Calu3 (cell line): ENCODE measurements at regions not wholly inside any gene's neighbourhood (a gene's known extent, or its start where the extent isn't known, plus 50 kb on each side); places are given as distances from the start of the nearest gene placed in this dataset.

Experiments
- BruUV-seq: library from RNA; stranded (reverse); fragments of 400-500 nt; replicated peaks from 2 replicates; lab custom pipeline; 2021; lab: Mats Ljungman, UMichigan
- CTCF ChIA-PET: fragments of 300-600 bp; sonication (Branson Sonifier 250); formaldehyde crosslinking; loops from one replicate; lab custom pipeline; 2022; ENCODE audit warnings: antibody characterized with exemption; lab: Charles Lee
- DNase-seq: peaks from one replicate; pipeline ENCODE4 v3.0.0; 2022
- H3K27ac Mint-ChIP-seq: one replicate; pipeline ENCODE4 v1.8.0; 2022; ENCODE audit warnings: mixed read lengths; ENCODE audit not compliant: unreplicated experiment
- H3K27me3 Mint-ChIP-seq: one replicate; pipeline ENCODE4 v1.8.0; 2022; ENCODE audit warnings: mixed read lengths; ENCODE audit not compliant: unreplicated experiment
- H3K36me3 Mint-ChIP-seq: one replicate; pipeline ENCODE4 v1.8.0; 2022; ENCODE audit warnings: mild to moderate bottlenecking, moderate library complexity, mixed read lengths; ENCODE audit not compliant: insufficient read depth, unreplicated experiment
- H3K4me1 Mint-ChIP-seq: one replicate; pipeline ENCODE4 v1.8.0; 2022; ENCODE audit warnings: mild to moderate bottlenecking, low read depth, mixed read lengths; ENCODE audit not compliant: unreplicated experiment
- H3K4me3 Mint-ChIP-seq: one replicate; pipeline ENCODE4 v1.8.0; 2022; ENCODE audit warnings: mild to moderate bottlenecking, low read depth, moderate library complexity, mixed read lengths; ENCODE audit not compliant: unreplicated experiment
- H3K9me3 Mint-ChIP-seq: one replicate; pipeline ENCODE4 v1.8.0; 2022; ENCODE audit warnings: low read depth, mixed read lengths; ENCODE audit not compliant: unreplicated experiment
- CTCF ChIP-seq: fragments of 200-600 bp; IDR thresholded peaks from one replicate; pipeline ENCODE4 v1.8.0; 2022; ENCODE audit warnings: antibody characterized with exemption; ENCODE audit not compliant: unreplicated experiment
- intact Hi-C: fragments of 100-400 bp; cut with micrococcal nuclease; formaldehyde crosslinking; loops from one replicate; pipeline ENCODE4 v1.10.0; 2022; ENCODE audit not compliant: unreplicated experiment

DNA sequence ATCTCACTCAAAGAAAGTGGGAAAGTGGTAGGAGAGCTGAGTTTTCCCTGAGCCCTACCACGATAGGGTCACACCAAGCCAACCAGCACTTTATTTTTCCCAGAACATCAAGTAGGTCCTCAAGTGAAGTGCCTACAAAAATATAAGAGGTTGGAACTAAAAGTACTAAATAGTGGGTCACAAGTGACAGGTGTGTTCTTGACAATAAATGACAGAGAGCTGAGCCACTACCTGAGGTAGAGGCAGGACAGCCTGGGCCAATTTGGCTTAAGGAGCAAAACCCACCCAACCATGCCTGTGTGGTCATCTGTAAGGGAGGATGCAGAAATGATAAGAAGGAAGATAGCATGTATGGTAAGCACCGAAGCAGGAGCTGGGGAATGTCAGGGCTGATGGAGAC is 154.8 kb upstream of the SSTR4 start:
- no peaks in the 10 kb centered on the region for H3K9me3 Mint-ChIP-seq
- intact Hi-C loops: no loop called here

GRCh38 chr20:22887796-22888195 is 147.3 kb upstream of the SSTR4 start:
- no peak for TF ChIP-seq CTCF
- no TSS peak for BruUV-seq
- no peak overlapping the region for H3K4me3 Mint-ChIP-seq
- H3K36me3 Mint-ChIP-seq: no peaks in the 10 kb centered on the region
- no peak overlapping the region for H3K27ac Mint-ChIP-seq
- no peak for DNase-seq
- peaks cover 26% of the 10 kb centered on the region for H3K27me3 Mint-ChIP-seq
- intact Hi-C loops: no loop called here
- CTCF ChIA-PET: no interaction called here
- H3K4me1 Mint-ChIP-seq: no peaks in the 10 kb centered on the region
- H3K9me3 Mint-ChIP-seq: no peaks in the 10 kb centered on the region

More for the DNA sequence above, 154.8 kb upstream of the SSTR4 start:
- Mint-ChIP-seq H3K36me3 (no peaks in the 10 kb centered on the region), H3K27me3 (peaks cover 29% of the 10 kb centered on the region), H3K27ac (no peak overlapping the region), H3K4me3 (no peak overlapping the region), H3K4me1 (no peaks in the 10 kb centered on the region)
- TF ChIP-seq CTCF: no peak
- CTCF ChIA-PET: no interaction called here
- BruUV-seq: no TSS peak
- DNase-seq: no peak

DNA sequence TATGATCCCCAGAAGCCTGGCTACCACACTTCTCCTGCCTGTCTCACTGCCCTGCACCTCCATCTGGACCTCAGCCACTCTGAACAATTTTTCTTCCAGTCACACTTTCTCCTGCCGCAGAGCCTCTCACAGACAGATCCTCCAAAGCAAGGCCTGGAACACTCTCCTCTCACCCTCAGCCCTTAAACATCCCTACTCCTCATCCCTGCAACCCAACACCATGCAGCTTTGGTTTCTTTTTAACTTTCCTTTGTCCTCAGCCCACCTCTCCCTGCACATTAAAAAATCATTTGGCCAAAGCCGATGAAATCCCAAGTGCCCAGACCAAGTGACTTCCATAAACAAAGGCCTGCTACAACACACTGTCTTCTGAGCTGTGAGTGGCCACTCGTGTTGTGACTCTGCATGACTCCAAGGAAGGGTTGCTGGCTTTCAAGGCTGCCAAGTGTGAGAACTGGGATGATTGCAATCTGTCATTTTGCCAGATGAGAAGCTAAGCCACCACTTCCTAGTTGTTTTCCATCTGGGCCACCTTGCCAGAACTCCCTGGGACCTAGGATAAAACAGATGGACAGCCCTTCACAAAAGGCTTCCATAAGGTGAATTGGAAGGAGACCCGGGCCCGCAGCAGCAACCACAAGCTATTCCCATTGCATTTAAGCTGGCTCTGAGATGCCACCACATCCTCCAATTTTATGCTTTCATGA is 144.4 kb upstream of the SSTR4 start:
- DNase-seq: no peak
- no peaks in the 10 kb centered on the region for H3K9me3 Mint-ChIP-seq
- no peak for TF ChIP-seq CTCF
- H3K4me3 Mint-ChIP-seq: no peak overlapping the region
- no peaks in the 10 kb centered on the region for H3K4me1 Mint-ChIP-seq
- no peaks in the 10 kb centered on the region for H3K36me3 Mint-ChIP-seq
- intact Hi-C loops: no loop called here
- H3K27ac Mint-ChIP-seq: no peak overlapping the region
- peaks cover 26% of the 10 kb centered on the region for H3K27me3 Mint-ChIP-seq
- BruUV-seq: no TSS peak
- CTCF ChIA-PET: no interaction called here

- TF ChIP-seq CTCF: no peak
- BruUV-seq: no TSS peak
- no peak overlapping the region for H3K27ac Mint-ChIP-seq
- intact Hi-C loops: no loop called here
- H3K36me3 Mint-ChIP-seq: no peaks in the 10 kb centered on the region
- CTCF ChIA-PET: no interaction called here
- no peak overlapping the region for H3K4me3 Mint-ChIP-seq
- H3K9me3 Mint-ChIP-seq: no peaks in the 10 kb centered on the region
- no peaks in the 10 kb centered on the region for H3K27me3 Mint-ChIP-seq
- no peaks in the 10 kb centered on the region for H3K4me1 Mint-ChIP-seq
- no peak for DNase-seq
These were observed 133.9 kb upstream of the SSTR4 start for GRCh38 chr20:22901164-22901563.
